H1 (cell line): ENCODE measurements at regions not wholly inside any gene's neighbourhood (a gene's known extent, or its start where the extent isn't known, plus 50 kb on each side); places are given as distances from the start of the nearest gene placed in this dataset.

Source experiments
- CTCF ChIA-PET: fragments of 300-600 bp; sonication (Branson Sonifier 250); formaldehyde crosslinking; loops from one replicate; lab custom pipeline; 2021; ENCODE audit not compliant: partially characterized antibody; lab: Charles Lee
- POLR2A ChIA-PET: fragments of 300-600 bp; sonication (Branson Sonifier 250); formaldehyde crosslinking; loops from one replicate; lab custom pipeline; 2021; ENCODE audit warnings: inconsistent platforms; ENCODE audit not compliant: partially characterized antibody; lab: Charles Lee
- DNase-seq, 2 experiments: peaks; one replicate each; pipeline versions ENCODE4 v3.0.0 to v3.0.0-alpha.2; 2010 to 2022; ENCODE audit warnings: low spot score in 2 of 2, low read depth in 1 of 2, mixed read lengths in 1 of 2
- FAIRE-seq: peaks from 2 replicates; lab custom pipeline; 2011; peaks lifted over from hg19 to GRCh38; lab: Jason Lieb, UNC
- H2AFZ ChIP-seq: 2 replicates; pipeline ENCODE4 v1.8.1; 2012; ENCODE audit warnings: low read length, inconsistent platforms
- H2AK5ac ChIP-seq: 2 replicates; pipeline ENCODE4 v1.6.1; 2013; ENCODE audit warnings: low read depth, low read length
- H2BK120ac ChIP-seq: replicated peaks from 2 replicates; pipeline ENCODE3; 2013; ENCODE audit warnings: low read depth, low read length, inconsistent platforms
- H2BK12ac ChIP-seq: 2 replicates; pipeline ENCODE4 v1.6.1; 2013; ENCODE audit warnings: low read depth, low read length
- H2BK15ac ChIP-seq: 2 replicates; pipeline ENCODE4 v1.6.1; 2013; ENCODE audit warnings: low read length
- H2BK20ac ChIP-seq: 2 replicates; pipeline ENCODE4 v1.6.1; 2013; ENCODE audit warnings: low read length
- H2BK5ac ChIP-seq: 2 replicates; pipeline ENCODE4 v1.6.1; 2013; ENCODE audit warnings: low read depth, low read length
- H3K14ac ChIP-seq: 2 replicates; pipeline ENCODE4 v1.6.1; 2013; ENCODE audit warnings: inconsistent platforms; ENCODE audit not compliant: insufficient read length
- H3K18ac ChIP-seq: 2 replicates; pipeline ENCODE4 v1.6.1; 2013; ENCODE audit warnings: low read length; ENCODE audit errors: extremely low read depth
- H3K23ac ChIP-seq: 2 replicates; pipeline ENCODE4 v1.6.1; 2013; ENCODE audit warnings: inconsistent platforms; ENCODE audit not compliant: insufficient read length
- H3K23me2 ChIP-seq: 2 replicates; pipeline ENCODE4 v1.6.1; 2013; ENCODE audit warnings: low read depth, low read length
- H3K27ac ChIP-seq: 2 replicates; pipeline ENCODE4 v1.6.1; 2011; ENCODE audit warnings: low read depth, low read length, inconsistent platforms
- H3K27me3 ChIP-seq, 4 experiments: replicated peaks in 1 of 4; 1 replicate in 1 of 4; 2 replicates in 3 of 4; pipeline versions ENCODE4 v1.6.1 to v1.8.1; 2011 to 2013; ENCODE audit warnings: low read length in 3 of 4, mild to moderate bottlenecking in 3 of 4, inconsistent platforms in 2 of 4, mixed read lengths in 2 of 4, moderate library complexity in 1 of 4; ENCODE audit not compliant: control insufficient read depth in 3 of 4, insufficient read depth in 3 of 4; ENCODE audit errors: extremely low read depth in 1 of 4
- H3K36me3 ChIP-seq, 4 experiments: 2 replicates each; pipeline versions ENCODE4 v1.6.1 to v1.8.1; 2011 to 2013; ENCODE audit warnings: mild to moderate bottlenecking in 4 of 4, low read length in 3 of 4, moderate library complexity in 2 of 4, control low read depth in 1 of 4, inconsistent platforms in 1 of 4; ENCODE audit not compliant: insufficient read depth in 4 of 4, control insufficient read depth in 2 of 4
- H3K4ac ChIP-seq: replicated peaks from 2 replicates; pipeline ENCODE3; 2013; ENCODE audit warnings: low read length, low read depth, mixed read lengths, inconsistent platforms; ENCODE audit not compliant: insufficient read length
- H3K4me1 ChIP-seq, 4 experiments: replicated peaks in 1 of 4; 1 replicate in 1 of 4; 2 replicates in 3 of 4; pipeline versions ENCODE4 v1.6.1 to v1.8.1; 2011 to 2013; ENCODE audit warnings: low read length in 3 of 4, inconsistent platforms in 2 of 4, mixed read lengths in 1 of 4; ENCODE audit not compliant: insufficient read depth in 4 of 4, control insufficient read depth in 3 of 4
- H3K4me2 ChIP-seq, 2 experiments: 2 replicates each; pipeline versions ENCODE4 v1.6.1 to v1.8.1; 2011 to 2013; ENCODE audit warnings: low read depth in 2 of 2, low read length in 2 of 2, control low read depth in 1 of 2, inconsistent platforms in 1 of 2, mild to moderate bottlenecking in 1 of 2; ENCODE audit not compliant: insufficient read depth in 1 of 2
- H3K4me3 ChIP-seq, 4 experiments: fragments of 200-600, 300-600 bp in 1 of 4; sonication (generic), shearing (Covaris generic), sonication (Bioruptor Twin) in 1 of 4; 2 replicates each; pipeline versions ENCODE4 v1.5.1 to v1.8.1; 2011 to 2016; ENCODE audit warnings: low read length in 4 of 4, low read depth in 3 of 4, control low read depth in 2 of 4, inconsistent platforms in 2 of 4, mild to moderate bottlenecking in 2 of 4, mixed read lengths in 1 of 4, moderate library complexity in 1 of 4; ENCODE audit not compliant: insufficient read depth in 2 of 4; ENCODE audit errors: extremely low read depth in 1 of 4
- H3K56ac ChIP-seq: replicated peaks from 2 replicates; pipeline ENCODE3; 2013; ENCODE audit warnings: low read depth, mild to moderate bottlenecking, mixed read lengths, low read length, inconsistent platforms; ENCODE audit not compliant: insufficient read length
- H3K79me1 ChIP-seq: 2 replicates; pipeline ENCODE4 v1.6.1; 2013; ENCODE audit warnings: low read depth, low read length, control low read depth
- H3K79me2 ChIP-seq, 2 experiments: 2 replicates each; pipeline versions ENCODE4 v1.6.1 to v1.8.1; 2012 to 2013; ENCODE audit warnings: low read length in 2 of 2, mild to moderate bottlenecking in 2 of 2, inconsistent platforms in 1 of 2; ENCODE audit not compliant: insufficient read depth in 2 of 2, control insufficient read depth in 1 of 2
- H3K9ac ChIP-seq, 4 experiments: replicated peaks in 1 of 4; 1 replicate in 1 of 4; 2 replicates in 3 of 4; pipeline versions ENCODE4 v1.6.1 to v1.8.1; 2011 to 2013; ENCODE audit warnings: low read depth in 3 of 4, low read length in 3 of 4, control low read depth in 2 of 4, mild to moderate bottlenecking in 2 of 4, moderate library complexity in 2 of 4, inconsistent platforms in 1 of 4; ENCODE audit errors: extremely low read depth in 1 of 4
- H3K9me3 ChIP-seq, 2 experiments: 2 replicates each; pipeline versions ENCODE4 v1.6.1 to v1.8.1; 2012 to 2013; ENCODE audit warnings: mild to moderate bottlenecking in 2 of 2, moderate library complexity in 2 of 2, control low read depth in 1 of 2, inconsistent platforms in 1 of 2, low read depth in 1 of 2, low read length in 1 of 2, mixed read lengths in 1 of 2; ENCODE audit not compliant: insufficient read depth in 2 of 2
- H4K20me1 ChIP-seq, 2 experiments: replicated peaks in 1 of 2; 2 replicates each; pipeline versions ENCODE3 to v1.8.1; 2011 to 2013; ENCODE audit warnings: inconsistent platforms in 2 of 2, low read length in 2 of 2, mild to moderate bottlenecking in 1 of 2; ENCODE audit not compliant: insufficient read depth in 2 of 2, control insufficient read depth in 1 of 2
- H4K5ac ChIP-seq: 2 replicates; pipeline ENCODE4 v1.6.1; 2013; ENCODE audit warnings: low read length, low read depth, mixed read lengths, inconsistent platforms; ENCODE audit not compliant: insufficient read length
- H4K8ac ChIP-seq: 2 replicates; pipeline ENCODE4 v1.8.0; 2013; ENCODE audit warnings: mild to moderate bottlenecking, moderate library complexity, low read length, inconsistent platforms; ENCODE audit not compliant: insufficient read depth; ENCODE audit errors: extremely low read depth
- H4K91ac ChIP-seq: replicated peaks from 2 replicates; pipeline ENCODE3; 2013; ENCODE audit warnings: low read length, mixed read lengths, inconsistent platforms; ENCODE audit not compliant: insufficient read length
- ATF3 ChIP-seq: IDR thresholded peaks from 2 replicates; pipeline ENCODE4 v1.6.1; 2011; ENCODE audit warnings: low read depth, mild to moderate bottlenecking, low read length; ENCODE audit not compliant: insufficient read depth
- CTCF ChIP-seq, 3 experiments: IDR thresholded peaks; 1 replicate in 2 of 3; 2 replicates in 1 of 3; pipeline versions ENCODE4 v1.5.1 to v1.6.1; 2011; ENCODE audit warnings: low read length in 3 of 3, mild to moderate bottlenecking in 3 of 3, inconsistent platforms in 2 of 3, low read depth in 1 of 3, moderate library complexity in 1 of 3; ENCODE audit not compliant: insufficient read depth in 1 of 3; ENCODE audit errors: control extremely low read depth in 1 of 3
- RNF2 ChIP-seq: fragments of 200-900, 300-1000 bp; sonication (generic); IDR thresholded peaks from 2 replicates; pipeline ENCODE4 v1.7.1; 2016; ENCODE audit warnings: borderline replicate concordance, low read depth, mild to moderate bottlenecking, antibody characterized with exemption, low read length; ENCODE audit not compliant: poor library complexity, severe bottlenecking; ENCODE audit errors: missing control alignments
- WGBS, 2 experiments: shearing (Covaris generic) in 1 of 2; methylation state at CpG; one replicate each; pipeline versions ENCODE4 v1.1.6 to v1.1.7; 2013 to 2015; ENCODE audit warnings: low lambda C conversion rate in 2 of 2, mixed read lengths in 2 of 2, inconsistent platforms in 1 of 2, low coverage in 1 of 2, missing lambda C conversion rate in 1 of 2; ENCODE audit not compliant: insufficient replicate concordance in 2 of 2, insufficient coverage in 1 of 2, insufficient read length in 1 of 2; ENCODE audit errors: extremely low coverage in 1 of 2, missing lambda C conversion rate in 1 of 2; 5-methylcytosine and 5-hydroxymethylcytosine counted together

DNA sequence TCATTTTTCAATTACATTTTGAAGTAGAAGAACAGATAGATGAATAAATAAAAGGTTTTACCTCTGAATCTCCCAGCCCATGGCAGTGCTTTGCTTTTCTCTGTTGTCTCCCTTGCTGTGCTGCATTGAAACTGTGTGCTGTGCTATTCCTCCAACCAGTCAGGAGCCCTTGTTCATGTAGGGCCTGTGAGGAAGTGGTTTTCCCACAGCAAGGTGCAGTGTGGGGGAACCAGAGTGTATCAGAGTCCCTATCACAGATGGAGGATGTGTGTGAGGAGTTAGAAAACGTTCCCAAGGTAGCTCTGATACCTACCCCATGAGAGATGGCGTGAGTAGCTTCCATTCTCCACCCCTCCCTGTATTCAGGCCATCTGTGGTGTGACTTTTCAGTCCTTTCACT is 72.8 kb upstream of the RALGAPA2 start:
- no peak overlapping the region for H3K14ac ChIP-seq
- no peaks in the 10 kb centered on the region for H3K79me1 ChIP-seq
- no peaks in the 10 kb centered on the region for H3K4me1 ChIP-seq
- H3K23me2 ChIP-seq, result no peaks in the 10 kb centered on the region
- POLR2A ChIA-PET, result no interaction called here
- H3K4me2 ChIP-seq, result no peak overlapping the region
- no peak overlapping the region for H2BK5ac ChIP-seq
- no peak overlapping the region for H3K4ac ChIP-seq
- 85% methylated on average over 2 of the region's 2 CpGs; no CpG with 5 or more reads in 1 of the 2 experiments for WGBS, 2 experiments
- H3K23ac ChIP-seq, result no peak overlapping the region
- H4K8ac ChIP-seq, result no peak overlapping the region
- FAIRE-seq (no peak), DNase-seq (no peak)
- CTCF ChIA-PET, result interaction anchor here (0.9 to 1.4 kb wide), 2 partner anchors 41 to 52 kb away, joined by 3 to 6 read pairs; no protein-coding TSS in a partner anchor
- no peak overlapping the region for H2BK120ac ChIP-seq
- H4K5ac ChIP-seq, result no peak overlapping the region
- no peak overlapping the region for H2BK15ac ChIP-seq
- H2AFZ ChIP-seq, result no peak overlapping the region
- H3K27me3 ChIP-seq, result no peaks in the 10 kb centered on the region
- H3K27ac ChIP-seq, result no peak overlapping the region
- no peaks in the 10 kb centered on the region for H3K36me3 ChIP-seq
- H3K79me2 ChIP-seq, result no peaks in the 10 kb centered on the region
- no peak overlapping the region for H4K91ac ChIP-seq
- H3K56ac ChIP-seq, result no peak overlapping the region
- H2BK12ac ChIP-seq, result no peak overlapping the region
- H3K9ac ChIP-seq, result no peak overlapping the region
- no peaks in the 10 kb centered on the region for H3K9me3 ChIP-seq
- TF ChIP-seq CTCF (IDR thresholded peaks at IDR 0.05; ENCODE audit: control extremely low read depth in 1 of 3, insufficient read depth in 1 of 3, low read depth in 1 of 3, low read length in 3 of 3) (no peak), ATF3 (no peak), RNF2 (no peak)
- H2AK5ac ChIP-seq, result no peak overlapping the region
- H2BK20ac ChIP-seq, result no peak overlapping the region
- no peaks in the 10 kb centered on the region for H4K20me1 ChIP-seq
- H3K4me3 ChIP-seq, result no peak overlapping the region
- no peak overlapping the region for H3K18ac ChIP-seq
